SU-DHL-6 (cell line): ENCODE measurements at regions not wholly inside any gene's neighbourhood (a gene's known extent, or its start where the extent isn't known, plus 50 kb on each side); places are given as distances from the start of the nearest gene placed in this dataset.

Experiments
- EZH2phosphoT487 ChIP-seq: fragments of 200-600 bp; sonication (generic), shearing (Covaris generic); conservative IDR thresholded peaks from 2 replicates; pipeline ENCODE4 v1.6.1; 2018; ENCODE audit warnings: mild to moderate bottlenecking, antibody characterized with exemption, low read length, moderate library complexity, mixed read lengths
- TF ChIP-seq, protein P1 (sequence below): fragments of 200-600 bp; sonication (generic); IDR thresholded peaks from one replicate; pipeline ENCODE4 v1.5.1; 2017; ENCODE audit warnings: antibody characterized with exemption, mild to moderate bottlenecking, low read length, moderate library complexity; ENCODE audit not compliant: insufficient read depth, poor library complexity, severe bottlenecking

DNA sequence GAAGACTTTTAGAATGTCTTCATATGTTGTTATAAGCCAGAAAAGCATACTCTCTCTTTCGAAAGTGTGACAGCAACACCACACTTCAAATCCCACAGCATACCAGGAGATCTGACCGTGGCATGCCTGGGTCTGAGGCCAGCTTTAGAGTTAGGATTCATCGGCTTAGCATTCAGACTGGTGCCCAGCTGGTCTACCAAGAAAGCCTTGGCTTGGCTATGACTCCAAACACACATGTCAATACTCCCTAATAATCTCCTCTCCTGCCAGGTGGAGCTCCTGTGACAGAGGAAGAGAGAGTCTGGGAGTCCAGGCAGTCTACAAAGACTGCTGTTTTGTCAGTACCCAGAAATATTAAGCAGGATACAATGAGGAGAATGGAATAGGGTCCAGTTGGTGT is 77.1 kb upstream of the MAN1A1 start:
- TF ChIP-seq, protein P1, sequence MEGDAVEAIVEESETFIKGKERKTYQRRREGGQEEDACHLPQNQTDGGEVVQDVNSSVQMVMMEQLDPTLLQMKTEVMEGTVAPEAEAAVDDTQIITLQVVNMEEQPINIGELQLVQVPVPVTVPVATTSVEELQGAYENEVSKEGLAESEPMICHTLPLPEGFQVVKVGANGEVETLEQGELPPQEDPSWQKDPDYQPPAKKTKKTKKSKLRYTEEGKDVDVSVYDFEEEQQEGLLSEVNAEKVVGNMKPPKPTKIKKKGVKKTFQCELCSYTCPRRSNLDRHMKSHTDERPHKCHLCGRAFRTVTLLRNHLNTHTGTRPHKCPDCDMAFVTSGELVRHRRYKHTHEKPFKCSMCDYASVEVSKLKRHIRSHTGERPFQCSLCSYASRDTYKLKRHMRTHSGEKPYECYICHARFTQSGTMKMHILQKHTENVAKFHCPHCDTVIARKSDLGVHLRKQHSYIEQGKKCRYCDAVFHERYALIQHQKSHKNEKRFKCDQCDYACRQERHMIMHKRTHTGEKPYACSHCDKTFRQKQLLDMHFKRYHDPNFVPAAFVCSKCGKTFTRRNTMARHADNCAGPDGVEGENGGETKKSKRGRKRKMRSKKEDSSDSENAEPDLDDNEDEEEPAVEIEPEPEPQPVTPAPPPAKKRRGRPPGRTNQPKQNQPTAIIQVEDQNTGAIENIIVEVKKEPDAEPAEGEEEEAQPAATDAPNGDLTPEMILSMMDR, result no peak
- TF ChIP-seq EZH2phosphoT487, result no peak
